HepG2 (cell line): ENCODE measurements at regions not wholly inside any gene's neighbourhood (a gene's known extent, or its start where the extent isn't known, plus 50 kb on each side); places are given as distances from the start of the nearest gene placed in this dataset.

ENCODE experiments used
- ATAC-seq: fragments of 200-7000 bp; cut with Tn5 transposase; 3 replicates; pipeline ENCODE4 v1.9.1; 2020; ENCODE audit warnings: mild to moderate bottlenecking, moderate library complexity
- BruUV-seq: library from RNA; stranded (reverse); fragments of 400-500 nt; replicated peaks from 2 replicates; lab custom pipeline; 2021; lab: Mats Ljungman, UMichigan
- CTCF ChIA-PET: fragments of 300-600 bp; formaldehyde crosslinking; extraction: SDS; loops from one replicate; lab custom pipeline; 2021; ENCODE audit warnings: low total read pairs, inconsistent platforms, low intra/inter-chr PET ratio; lab: Yijun Ruan, JAX
- POLR2A ChIA-PET: fragments of 350-600 bp; sonication (Branson Sonifier 250); formaldehyde crosslinking; loops from one replicate; lab custom pipeline; 2020; ENCODE audit warnings: antibody characterized with exemption, inconsistent platforms; lab: Yijun Ruan, JAX
- DNase-seq: peaks from one replicate; pipeline ENCODE4 v3.0.0-alpha.2; 2015; ENCODE audit warnings: low spot score
- FAIRE-seq: peaks from 3 replicates; lab custom pipeline; 2011; peaks lifted over from hg19 to GRCh38; lab: Jason Lieb, UNC
- H2AFZ ChIP-seq: one replicate; pipeline ENCODE4 v1.6.1; 2011; ENCODE audit warnings: low read length, inconsistent platforms
- H3K27ac ChIP-seq: fragments of 300-600 bp; 3 replicates; pipeline ENCODE4 v1.8.0; 2011; ENCODE audit warnings: mixed run types, mild to moderate bottlenecking, mixed read lengths, low read length, inconsistent platforms; ENCODE audit not compliant: insufficient read depth; ENCODE audit errors: extremely low read length
- H3K27me3 ChIP-seq, 2 experiments: fragments of 200-600 bp in 1 of 2; 2 replicates in 1 of 2; 3 replicates in 1 of 2; pipeline versions ENCODE4 v1.6.0 to v1.8.0; 2011; ENCODE audit warnings: low read length in 2 of 2, mild to moderate bottlenecking in 2 of 2, moderate library complexity in 2 of 2, inconsistent platforms in 1 of 2; ENCODE audit not compliant: insufficient read depth in 2 of 2, control insufficient read depth in 1 of 2
- H3K36me3 ChIP-seq, 2 experiments: fragments of 200-600 bp in 1 of 2; replicated peaks in 1 of 2; 2 replicates in 1 of 2; 3 replicates in 1 of 2; pipeline versions ENCODE4 v1.5.1 to v1.8.0; 2011; ENCODE audit warnings: low read length in 2 of 2, inconsistent platforms in 1 of 2; ENCODE audit not compliant: insufficient read depth in 2 of 2, control insufficient read depth in 1 of 2
- H3K4me1 ChIP-seq: 2 replicates; pipeline ENCODE4 v1.5.1; 2012; ENCODE audit warnings: low read length, inconsistent platforms; ENCODE audit not compliant: insufficient read depth
- H3K4me2 ChIP-seq: 2 replicates; pipeline ENCODE4 v1.6.0; 2011; ENCODE audit warnings: low read depth, low read length, inconsistent platforms
- H3K4me3 ChIP-seq, 3 experiments: fragments of 200-600 bp in 1 of 3; sonication (generic), shearing (Covaris generic) in 1 of 3; replicated peaks in 1 of 3; 2 replicates each; pipeline ENCODE4 v1.5.1; 2011 to 2016; ENCODE audit warnings: low read length in 3 of 3, inconsistent platforms in 2 of 3, low read depth in 2 of 3, mild to moderate bottlenecking in 2 of 3, control low read depth in 1 of 3, mixed read lengths in 1 of 3; ENCODE audit not compliant: insufficient read depth in 1 of 3
- H3K79me2 ChIP-seq: one replicate; pipeline ENCODE4 v1.6.1; 2011; ENCODE audit warnings: low read length, inconsistent platforms; ENCODE audit not compliant: insufficient read depth
- H3K9ac ChIP-seq: 2 replicates; pipeline ENCODE4 v1.6.0; 2011; ENCODE audit warnings: mild to moderate bottlenecking, low read depth, low read length, inconsistent platforms; ENCODE audit not compliant: insufficient read depth
- H3K9me3 ChIP-seq: 2 replicates; pipeline ENCODE4 v1.5.1; 2012; ENCODE audit warnings: mild to moderate bottlenecking, low read length
- H4K20me1 ChIP-seq: 2 replicates; pipeline ENCODE4 v1.6.0; 2011; ENCODE audit warnings: inconsistent platforms, mild to moderate bottlenecking, low read length, moderate library complexity; ENCODE audit not compliant: insufficient read depth
- JUND ChIP-seq: sonication (generic); formaldehyde crosslinking; IDR thresholded peaks from 2 replicates; pipeline ENCODE4 v1.8.0; 2022; ENCODE audit warnings: mild to moderate bottlenecking, missing genetic modification reagents
- MXD3 ChIP-seq: IDR thresholded peaks from 2 replicates; pipeline ENCODE4 v1.6.1; 2016; ENCODE audit warnings: mild to moderate bottlenecking, missing biosample characterization, missing genetic modification reagents
- TCF7L2 ChIP-seq: IDR thresholded peaks from 2 replicates; pipeline ENCODE4 v1.6.1; 2011; ENCODE audit warnings: mild to moderate bottlenecking, low read depth, low read length, moderate library complexity
- THAP9 ChIP-seq: sonication (generic); formaldehyde crosslinking; IDR thresholded peaks from 2 replicates; pipeline ENCODE4; 2020; ENCODE audit warnings: missing genetic modification reagents, mild to moderate bottlenecking, borderline replicate concordance
- TRAFD1 ChIP-seq: sonication (generic); formaldehyde crosslinking; IDR thresholded peaks from 2 replicates; pipeline ENCODE4 v1.5.1; 2020; ENCODE audit warnings: missing genetic modification reagents, mild to moderate bottlenecking, borderline replicate concordance
- ZNF766 ChIP-seq: sonication (generic); formaldehyde crosslinking; IDR thresholded peaks from 2 replicates; pipeline ENCODE4 v1.5.0; 2020; ENCODE audit warnings: missing genetic modification reagents, borderline replicate concordance
- WGBS: methylation state at CpG from one replicate; pipeline ENCODE4 v1.1.6; 2017; ENCODE audit warnings: low lambda C conversion rate; 5-methylcytosine and 5-hydroxymethylcytosine counted together
- in situ Hi-C: cut with HindIII; loops from 2 replicates; pipeline ENCODE4 v1.10.0; 2017; ENCODE audit warnings: low pct_unique_long_range_greater_than_20kb; ENCODE audit not compliant: extremely low pct_ligation_motif_present
- intact Hi-C: fragments of 100-400 bp; cut with micrococcal nuclease; formaldehyde crosslinking; loops from one replicate; pipeline ENCODE4 v1.10.0; 2022; ENCODE audit not compliant: unreplicated experiment

- POLR2A ChIA-PET: no interaction called here
- no peak overlapping the region for H3K27ac ChIP-seq
- WGBS: 13% methylated on average over 2 of the region's 2 CpGs
- TF ChIP-seq TCF7L2: no peak
- TF ChIP-seq THAP9 (CRISPR knock-in tag): no peak
- TF ChIP-seq TRAFD1 (CRISPR knock-in tag): no peak
- TF ChIP-seq MXD3 (CRISPR knock-in tag): no peak
- no peak for TF ChIP-seq ZNF766 (CRISPR knock-in tag)
- TF ChIP-seq JUND: no peak
- BruUV-seq: no TSS peak
- H3K4me1 ChIP-seq: no peaks in the 10 kb centered on the region
- H2AFZ ChIP-seq: no peak overlapping the region
- intact Hi-C loops: no loop called here
- ATAC-seq: no peak
- no peaks in the 10 kb centered on the region for H3K36me3 ChIP-seq
- H3K79me2 ChIP-seq: no peaks in the 10 kb centered on the region
- no peaks in the 10 kb centered on the region for H4K20me1 ChIP-seq
- FAIRE-seq: no peak
- no peak overlapping the region for H3K4me2 ChIP-seq
- no peaks in the 10 kb centered on the region for H3K27me3 ChIP-seq
- in situ Hi-C loops: no loop called here
- no peak overlapping the region for H3K9ac ChIP-seq
- no peaks in the 10 kb centered on the region for H3K9me3 ChIP-seq
- H3K4me3 ChIP-seq: no peak overlapping the region
- CTCF ChIA-PET: no interaction called here
- no peak for DNase-seq
Observed at GRCh38 chr1:96882096-96882495, 160.5 kb downstream of the PTBP2 start.
